Stimulated activated CD4-positive, alpha-beta T cell treated with anti-CD3 and anti-CD28 coated beads, Interleukin-2, amount 100 ng/mL, for 48 hours (primary cell): ENCODE measurements at regions not wholly inside any gene's neighbourhood (a gene's known extent, or its start where the extent isn't known, plus 50 kb on each side); places are given as distances from the start of the nearest gene placed in this dataset.

Experiments
- DNase-seq, 2 donors: peaks; one replicate each; pipeline ENCODE4 v3.0.0-alpha.2; 2020

GRCh38 chr2:2681085-2681484, 350.0 kb upstream of the MYT1L start:
- DNase-seq, result no peak

- no peak for DNase-seq
Observed at GRCh38 chr2:2674831-2675230, 343.8 kb upstream of the MYT1L start.

- DNase-seq, result no peak
Observed at GRCh38 chr2:2673406-2673805, 342.3 kb upstream of the MYT1L start.

DNA sequence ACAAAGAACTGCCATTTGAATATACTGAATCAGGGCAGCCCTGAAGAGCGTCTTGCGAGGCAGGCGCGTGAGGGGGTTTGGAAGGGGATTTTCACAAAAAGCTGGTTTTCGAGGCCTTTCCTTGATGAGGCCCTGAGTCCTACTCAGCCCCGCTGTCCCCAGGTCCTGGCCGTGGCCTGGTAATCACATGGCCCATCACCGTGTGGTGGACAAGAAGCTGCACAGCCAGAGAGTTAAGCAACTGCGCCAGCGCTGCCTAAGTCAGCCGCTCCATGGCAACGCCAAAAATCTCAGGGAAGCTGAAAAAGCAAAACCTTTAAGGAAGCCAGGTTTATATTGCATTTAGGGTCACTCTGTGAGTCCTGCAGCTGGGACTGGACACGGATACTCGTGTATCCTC, 341.2 kb upstream of the MYT1L start:
- DNase-seq, result no peak

DNA sequence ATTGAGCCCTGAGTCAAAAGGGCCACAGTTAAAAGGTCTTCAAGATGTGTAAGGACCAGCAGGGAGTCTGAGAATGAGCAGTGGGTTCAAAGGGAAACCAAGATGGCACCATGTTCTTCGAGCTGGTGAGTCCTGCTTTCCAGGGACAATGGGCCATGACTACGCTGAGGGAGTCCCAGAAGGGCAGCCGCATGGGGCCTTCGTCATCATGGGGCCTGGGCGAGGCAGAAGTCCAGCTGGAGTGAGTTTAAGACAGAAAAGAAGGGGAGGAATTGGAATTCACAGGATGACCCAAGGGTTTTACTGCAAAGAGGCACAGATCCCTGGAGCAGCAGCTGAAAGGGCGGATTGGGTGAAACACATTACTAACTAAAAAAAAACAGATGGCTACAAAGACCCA, 340.8 kb upstream of the MYT1L start:
- DNase-seq, result no peak

DNA sequence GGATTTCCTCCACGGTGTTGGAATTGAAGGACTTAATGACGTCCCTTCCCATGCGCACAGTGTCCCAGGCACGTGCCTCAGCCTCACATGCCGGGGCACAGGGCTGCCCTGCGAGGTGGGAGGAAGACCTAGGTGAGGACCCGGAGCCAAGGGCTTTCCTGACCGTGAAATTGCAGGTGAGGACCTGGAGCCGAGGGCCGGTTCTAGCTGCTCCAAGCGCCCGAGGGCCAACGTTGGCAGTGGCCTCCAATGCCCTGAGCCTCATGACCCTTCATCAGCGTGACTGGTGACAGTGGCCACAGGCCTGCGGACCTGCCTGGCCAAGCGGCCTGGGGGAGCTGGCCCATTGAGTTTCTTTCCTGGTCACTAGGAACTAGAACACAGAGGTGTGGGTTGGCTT, 338.2 kb upstream of the MYT1L start:
- DNase-seq, result no peak

- DNase-seq, result no peak
Observed at GRCh38 chr2:2668681-2669265, 337.7 kb upstream of the MYT1L start.

- no peak for DNase-seq
Observed at GRCh38 chr2:2667690-2668089, 336.6 kb upstream of the MYT1L start.

GRCh38 chr2:2665834-2666133, 334.7 kb upstream of the MYT1L start:
- DNase-seq, result no peak

DNA sequence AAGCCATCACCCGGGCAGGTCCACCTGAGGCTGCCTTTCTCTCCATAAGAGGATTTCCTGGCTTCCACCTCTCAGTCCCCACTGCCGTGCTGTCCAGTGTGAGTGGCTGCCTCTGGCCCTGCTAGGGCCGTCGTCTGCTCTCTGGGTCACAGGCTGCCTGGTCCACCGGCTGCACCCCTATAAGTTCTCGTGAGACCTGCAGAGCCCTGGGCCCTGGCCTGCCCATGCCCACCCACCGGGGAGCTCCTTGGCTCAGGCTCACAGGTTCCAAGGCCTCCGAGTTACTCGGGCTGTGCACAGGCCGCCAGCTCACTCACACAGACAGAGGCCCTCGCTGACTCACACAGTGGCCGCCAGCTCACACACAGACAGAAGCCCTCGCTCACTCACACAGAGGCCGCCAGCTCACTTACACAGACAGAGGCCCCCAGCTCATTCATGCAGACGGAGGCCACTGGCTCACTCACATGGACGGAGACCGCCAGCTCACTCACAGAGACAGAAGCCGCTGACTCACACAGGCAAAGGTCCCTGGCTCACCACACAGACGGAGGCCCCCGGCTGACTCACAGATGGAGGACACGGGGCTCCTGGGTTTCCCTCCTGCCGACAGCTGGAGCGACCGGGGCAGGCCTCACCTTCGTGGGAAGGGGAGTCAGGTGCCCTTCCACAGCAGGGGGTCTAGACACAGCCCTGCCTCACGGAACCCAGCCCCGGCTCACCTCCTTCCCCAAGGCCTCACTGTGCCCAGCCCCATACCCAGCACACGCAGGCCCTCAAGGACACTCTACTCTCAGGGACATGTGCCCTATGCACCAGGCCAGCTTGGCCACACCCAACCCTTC, 334.1 kb upstream of the MYT1L start:
- DNase-seq, result no peak

DNA sequence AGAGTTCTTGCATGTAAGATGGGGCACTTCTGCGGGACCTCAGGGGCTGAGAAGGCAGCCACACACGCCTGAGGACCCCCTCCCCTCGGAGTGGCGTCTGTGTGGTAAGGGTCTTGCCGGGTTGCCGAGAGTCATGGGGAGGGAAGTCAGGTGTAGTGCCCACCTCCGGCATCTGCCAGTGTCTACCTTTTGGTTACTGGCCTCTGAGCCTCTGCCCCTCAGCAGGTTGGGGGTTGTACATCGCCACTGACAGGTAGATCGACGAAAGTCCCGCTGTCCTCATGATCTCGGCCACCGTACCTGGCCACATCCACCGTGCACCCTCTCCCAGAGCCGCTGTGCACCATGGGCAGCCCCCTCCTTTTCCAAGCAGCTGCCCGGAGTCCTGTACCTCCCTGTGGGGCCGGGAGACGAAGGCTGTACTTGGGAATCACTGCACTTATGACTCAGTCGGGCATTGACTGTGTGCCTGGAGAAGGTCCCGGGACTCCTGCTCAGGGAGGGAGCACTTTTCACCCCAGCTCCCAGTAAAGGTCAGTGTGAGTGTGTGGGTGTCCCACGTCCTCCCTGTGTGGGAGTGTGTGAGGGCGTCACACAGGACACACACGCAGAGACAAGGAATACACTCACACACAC, 332.4 kb upstream of the MYT1L start:
- DNase-seq, result no peak

DNA sequence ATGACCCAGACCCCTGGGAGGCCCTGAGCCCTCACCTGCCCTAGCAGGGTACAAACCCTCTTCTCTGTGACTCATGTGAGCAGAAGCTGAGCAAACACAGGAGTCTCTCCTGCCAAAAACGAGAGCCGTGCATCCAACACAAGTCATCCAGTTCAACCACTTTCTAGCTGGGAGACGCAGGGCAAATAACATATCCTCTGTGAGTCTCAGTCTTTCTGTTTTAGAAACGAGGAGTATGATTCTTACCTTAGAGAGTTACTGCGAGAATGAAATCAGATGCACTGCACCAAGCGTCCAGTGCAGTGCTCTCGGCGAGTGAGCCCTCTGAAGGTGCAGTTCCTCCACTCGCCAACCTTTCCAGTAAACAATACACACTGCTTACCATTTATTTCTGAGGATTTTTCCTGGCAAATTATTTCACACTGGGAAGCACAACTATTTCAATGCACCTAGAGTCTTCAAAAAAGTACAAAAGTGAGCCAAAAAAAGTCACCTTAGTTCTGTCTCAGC, 331.8 kb upstream of the MYT1L start:
- DNase-seq, result no peak

DNA sequence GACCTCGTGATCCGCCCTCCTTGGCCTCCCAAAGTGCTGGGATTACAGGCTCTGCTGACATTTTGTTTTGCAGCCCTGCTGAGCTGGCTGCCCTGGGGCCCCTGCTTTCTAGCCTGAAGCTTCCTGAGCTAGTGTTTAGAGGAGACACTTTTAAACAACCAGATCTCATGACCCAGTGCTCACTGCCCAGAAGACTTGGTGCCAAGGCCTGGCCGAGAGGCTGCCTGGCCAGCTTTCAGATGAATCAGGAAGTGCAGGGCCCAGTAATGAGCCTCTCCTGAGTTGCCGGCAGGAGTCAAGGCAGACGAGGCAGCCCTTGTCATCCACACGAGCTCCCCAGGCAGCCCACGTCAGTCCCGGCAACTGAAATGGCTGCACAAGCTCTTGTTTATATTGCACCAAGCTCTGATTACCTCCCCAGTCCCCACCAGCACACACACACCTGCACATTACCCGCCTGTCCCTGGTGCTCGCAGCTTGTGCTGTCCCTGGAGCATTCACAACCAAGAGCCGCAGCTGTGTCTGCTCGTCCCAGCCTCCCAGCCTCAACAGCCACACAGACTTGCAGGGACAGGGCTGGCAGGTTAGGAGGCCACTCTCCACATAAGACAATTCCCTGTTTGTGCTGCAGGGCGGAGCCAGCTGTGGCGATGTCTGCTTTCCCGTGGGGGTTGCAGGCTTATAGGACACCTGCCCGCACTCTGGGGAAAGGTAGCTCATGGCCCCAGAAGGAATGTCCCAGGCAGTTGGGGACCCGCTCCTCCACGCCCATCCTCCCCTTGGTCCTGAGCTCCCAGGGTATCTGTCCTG, 331.2 kb upstream of the MYT1L start:
- DNase-seq, result no peak

DNA sequence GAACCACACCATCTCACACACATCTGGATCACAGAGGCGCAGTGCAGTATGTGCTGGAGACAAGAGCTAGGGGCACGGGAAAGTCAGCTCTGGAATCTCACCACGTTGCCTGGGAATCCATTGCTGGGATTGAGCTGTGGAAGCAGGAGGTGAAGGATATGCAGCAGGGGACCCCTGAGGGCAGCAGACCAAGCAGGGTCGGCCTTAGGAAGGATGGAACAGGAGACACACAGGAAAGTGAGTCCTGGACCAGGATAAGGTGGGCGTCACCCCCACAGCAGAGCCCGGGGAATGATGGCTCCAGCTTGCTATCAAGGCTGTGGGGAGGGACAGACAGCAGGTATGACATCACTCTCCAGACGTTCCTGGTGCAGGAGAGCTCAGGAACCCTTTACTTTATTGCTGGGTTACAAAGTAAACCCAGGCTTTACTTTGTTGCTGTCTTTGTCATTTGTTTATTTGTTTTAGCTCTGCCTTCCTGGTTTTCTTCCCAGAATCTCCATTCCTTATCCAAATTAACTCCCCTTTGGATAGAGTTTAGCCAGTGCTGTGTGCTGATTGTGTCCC, 329.8 kb upstream of the MYT1L start:
- DNase-seq, result no peak

GRCh38 chr2:2657121-2657962, 326.3 kb upstream of the MYT1L start:
- DNase-seq, result no peak

GRCh38 chr2:2656115-2657011, 325.3 kb upstream of the MYT1L start:
- DNase-seq, result no peak

- DNase-seq, result no peak
Observed at GRCh38 chr2:2655453-2656114, 324.5 kb upstream of the MYT1L start.

DNA sequence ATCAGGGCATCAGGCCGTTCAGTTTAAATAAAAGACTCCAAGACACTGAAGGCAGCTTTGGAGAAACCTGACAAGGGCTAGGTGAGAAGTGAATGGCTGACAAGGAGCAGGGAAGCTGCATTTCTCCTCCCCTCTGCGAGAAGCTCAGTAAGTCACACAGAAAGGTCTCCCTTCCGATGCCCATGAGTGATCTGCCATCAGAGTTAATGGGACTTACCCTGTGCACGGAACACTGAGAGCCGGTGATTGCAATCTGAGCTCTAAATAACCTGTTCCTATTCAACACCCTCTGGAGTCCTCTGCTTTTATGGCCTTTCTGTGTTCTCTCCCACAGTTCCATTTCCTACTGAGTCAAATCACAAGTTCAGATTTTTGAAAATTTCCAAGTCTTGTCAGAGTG, 322.2 kb upstream of the MYT1L start:
- DNase-seq, result no peak

GRCh38 chr2:2650608-2651375, 319.7 kb upstream of the MYT1L start:
- no peak for DNase-seq
